H9 (cell line): ENCODE measurements at regions not wholly inside any gene's neighbourhood (a gene's known extent, or its start where the extent isn't known, plus 50 kb on each side); places are given as distances from the start of the nearest gene placed in this dataset.
A peak's percentile ranks its signal among the peaks of the same experiment; 100 is the strongest.

Experiments used
- DNase-seq: peaks from one replicate; pipeline ENCODE4 v3.0.0-alpha.2; 2017
- H2AFZ ChIP-seq: one replicate; pipeline ENCODE4 v1.6.1; 2013; ENCODE audit warnings: mild to moderate bottlenecking, low read length, control low read depth, moderate library complexity
- H2AK5ac ChIP-seq: 2 replicates; pipeline ENCODE4 v1.6.1; 2013; ENCODE audit warnings: low read length, control low read depth, mixed read lengths; ENCODE audit not compliant: insufficient read length
- H2BK120ac ChIP-seq: one replicate; pipeline ENCODE4 v1.6.1; 2013; ENCODE audit warnings: low read depth, mild to moderate bottlenecking, low read length, control low read depth, inconsistent platforms; ENCODE audit not compliant: poor library complexity, severe bottlenecking
- H2BK12ac ChIP-seq: 2 replicates; pipeline ENCODE4 v1.6.1; 2013; ENCODE audit warnings: low read length, control low read depth, mixed read lengths, low read depth; ENCODE audit not compliant: insufficient read length
- H2BK15ac ChIP-seq: 2 replicates; pipeline ENCODE4 v1.6.1; 2013; ENCODE audit warnings: low read depth, low read length, control low read depth
- H2BK20ac ChIP-seq: one replicate; pipeline ENCODE4 v1.6.1; 2013; ENCODE audit warnings: low read depth, mild to moderate bottlenecking, low read length, control low read depth, inconsistent platforms; ENCODE audit not compliant: poor library complexity, severe bottlenecking
- H2BK5ac ChIP-seq: 2 replicates; pipeline ENCODE4 v1.6.1; 2013; ENCODE audit warnings: low read length, control low read depth, mixed read lengths; ENCODE audit not compliant: insufficient read length
- H3K14ac ChIP-seq: 2 replicates; pipeline ENCODE4 v1.6.1; 2013; ENCODE audit warnings: low read length, control low read depth; ENCODE audit not compliant: insufficient read depth
- H3K18ac ChIP-seq: 2 replicates; pipeline ENCODE4 v1.6.1; 2013; ENCODE audit warnings: low read depth, mild to moderate bottlenecking, mixed read lengths, low read length, control low read depth; ENCODE audit not compliant: insufficient read length
- H3K23ac ChIP-seq: 2 replicates; pipeline ENCODE4 v1.6.1; 2013; ENCODE audit warnings: low read length, control low read depth, mixed read lengths, low read depth; ENCODE audit not compliant: insufficient read length
- H3K23me2 ChIP-seq: 2 replicates; pipeline ENCODE4 v1.6.1; 2013; ENCODE audit warnings: low read depth, mild to moderate bottlenecking, mixed read lengths, low read length, control low read depth; ENCODE audit not compliant: insufficient read length, poor library complexity, severe bottlenecking
- H3K27ac ChIP-seq: 2 replicates; pipeline ENCODE4 v1.5.1; 2013; ENCODE audit warnings: low read length, control low read depth, mixed read lengths, low read depth; ENCODE audit not compliant: insufficient read length
- H3K27me3 ChIP-seq: 2 replicates; pipeline ENCODE4 v1.6.1; 2013; ENCODE audit warnings: low read length, control low read depth, inconsistent platforms; ENCODE audit not compliant: insufficient read depth
- H3K4ac ChIP-seq: 2 replicates; pipeline ENCODE4 v1.6.1; 2013; ENCODE audit warnings: low read depth, mild to moderate bottlenecking, control low read depth, inconsistent platforms, low read length, moderate library complexity
- H3K4me1 ChIP-seq: 2 replicates; pipeline ENCODE4 v1.6.1; 2013; ENCODE audit warnings: low read length, control low read depth, inconsistent platforms; ENCODE audit not compliant: insufficient read depth
- H3K4me2 ChIP-seq: 2 replicates; pipeline ENCODE4 v1.6.1; 2013; ENCODE audit warnings: low read length, control low read depth, mixed read lengths; ENCODE audit not compliant: insufficient read length, insufficient read depth
- H3K56ac ChIP-seq: 2 replicates; pipeline ENCODE4 v1.6.1; 2013; ENCODE audit warnings: low read depth, mild to moderate bottlenecking, mixed read lengths, low read length, control low read depth; ENCODE audit not compliant: insufficient read length
- H3K79me1 ChIP-seq: 2 replicates; pipeline ENCODE4 v1.6.1; 2013; ENCODE audit warnings: low read depth, mild to moderate bottlenecking, moderate library complexity, low read length, control low read depth, inconsistent platforms; ENCODE audit not compliant: insufficient read depth, poor library complexity, severe bottlenecking
- H3K79me2 ChIP-seq: 2 replicates; pipeline ENCODE4 v1.6.1; 2013; ENCODE audit warnings: low read length, control low read depth, inconsistent platforms; ENCODE audit not compliant: insufficient read depth
- H3K9ac ChIP-seq: 2 replicates; pipeline ENCODE4 v1.6.1; 2013; ENCODE audit warnings: low read length, control low read depth, mixed read lengths; ENCODE audit not compliant: insufficient read length; ENCODE audit errors: extremely low read depth
- H3K9me3 ChIP-seq: one replicate; pipeline ENCODE4 v1.6.1; 2013; ENCODE audit warnings: low read depth, low read length, inconsistent platforms; ENCODE audit not compliant: control insufficient read depth
- H3T11ph ChIP-seq: one replicate; pipeline ENCODE4 v1.6.1; 2013; ENCODE audit warnings: mild to moderate bottlenecking, low read length, control low read depth, inconsistent platforms
- H4K20me1 ChIP-seq: one replicate; pipeline ENCODE4 v1.6.1; 2013; ENCODE audit not compliant: control insufficient read depth, insufficient read length, insufficient read depth
- H4K5ac ChIP-seq: 2 replicates; pipeline ENCODE4 v1.6.1; 2013; ENCODE audit warnings: low read depth, mild to moderate bottlenecking, mixed read lengths, low read length, control low read depth; ENCODE audit not compliant: insufficient read length
- H4K8ac ChIP-seq: replicated peaks from 2 replicates; pipeline ENCODE4 v1.6.1; 2013; ENCODE audit warnings: low read length, control low read depth, mixed read lengths, low read depth; ENCODE audit not compliant: insufficient read length
- H4K91ac ChIP-seq: 2 replicates; pipeline ENCODE4 v1.6.1; 2013; ENCODE audit warnings: low read depth, mild to moderate bottlenecking, moderate library complexity, mixed read lengths, low read length, control low read depth; ENCODE audit not compliant: insufficient read length
- H3K27ac Mint-ChIP-seq, 3 experiments: 2 replicates in 2 of 3; 3 replicates in 1 of 3; pipeline ENCODE4 v1.8.0; 2020 to 2021; ENCODE audit warnings: mixed read lengths in 3 of 3, mild to moderate bottlenecking in 1 of 3, moderate library complexity in 1 of 3
- H3K27me3 Mint-ChIP-seq: 2 replicates; pipeline ENCODE4 v1.8.0; 2021; ENCODE audit warnings: low read depth, mild to moderate bottlenecking, moderate library complexity, mixed read lengths
- H3K36me3 Mint-ChIP-seq, 3 experiments: 2 replicates in 2 of 3; 3 replicates in 1 of 3; pipeline ENCODE4 v1.8.0; 2020 to 2021; ENCODE audit warnings: low read depth in 3 of 3, mixed read lengths in 3 of 3; ENCODE audit not compliant: insufficient read depth in 1 of 3
- H3K4me1 Mint-ChIP-seq, 2 experiments: 2 replicates each; pipeline ENCODE4 v1.8.0; 2020; ENCODE audit warnings: mixed read lengths in 2 of 2
- H3K4me3 Mint-ChIP-seq, 2 experiments: 2 replicates in 1 of 2; 3 replicates in 1 of 2; pipeline ENCODE4 v1.8.0; 2020 to 2021; ENCODE audit warnings: mild to moderate bottlenecking in 2 of 2, mixed read lengths in 2 of 2, moderate library complexity in 1 of 2
- H3K9me3 Mint-ChIP-seq, 2 experiments: 2 replicates in 1 of 2; 3 replicates in 1 of 2; pipeline ENCODE4 v1.8.0; 2020; ENCODE audit warnings: mild to moderate bottlenecking in 2 of 2, mixed read lengths in 2 of 2, moderate library complexity in 1 of 2
- CTCF ChIP-seq: fragments of 200-600 bp; sonication (generic); conservative IDR thresholded peaks from 3 replicates; pipeline ENCODE4 v1.8.0; 2021; ENCODE audit warnings: antibody characterized with exemption, mild to moderate bottlenecking
- WGBS: extraction: QIAGEN DNeasy Blood & Tissue Kit; methylation state at CpG from one replicate; pipeline ENCODE4 v1.1.7; 2013; ENCODE audit warnings: missing lambda C conversion rate, low lambda C conversion rate, mixed read lengths; ENCODE audit not compliant: insufficient read length; ENCODE audit errors: extremely low coverage; 5-methylcytosine and 5-hydroxymethylcytosine counted together

GRCh38 chr17:43338886-43339516 lies 59.8 kb upstream of the ARL4D start:
- Histone ChIP-seq H3K18ac (no peak overlapping the region), H3K79me2 (no peaks in the 10 kb centered on the region), H2BK15ac (no peak overlapping the region), H3K23ac (no peak overlapping the region), H3K14ac (no peak overlapping the region), H2AFZ (no peak overlapping the region), H2BK120ac (no peak overlapping the region), H3K79me1 (no peaks in the 10 kb centered on the region), H2BK20ac (no peak overlapping the region), H2BK12ac (no peak overlapping the region), H4K8ac (no peak overlapping the region), H3K27me3 (no peaks in the 10 kb centered on the region), H3K23me2 (no peaks in the 10 kb centered on the region), H3K27ac (no peak overlapping the region), H3K4ac (no peak overlapping the region), H4K5ac (no peak overlapping the region), H4K91ac (no peak overlapping the region), H3T11ph (no peak overlapping the region), H3K9me3 (no peaks in the 10 kb centered on the region), H3K4me1 (peaks cover 6% of the 10 kb centered on the region; the same call in 1 of the 2 replicates), H3K56ac (no peak overlapping the region), H3K9ac (no peak overlapping the region), H3K4me2 (no peak overlapping the region), H2BK5ac (no peak overlapping the region), H2AK5ac (no peak overlapping the region), H4K20me1 (no peaks in the 10 kb centered on the region)
- H3K4me3 Mint-ChIP-seq, result no peak overlapping the region
- peaks cover 37 to 43% of the 10 kb centered on the region in 2 experiments for H3K4me1 Mint-ChIP-seq
- peak; percentile 80 for TF ChIP-seq CTCF
- H3K27me3 Mint-ChIP-seq, result no peaks in the 10 kb centered on the region
- no peaks in the 10 kb centered on the region for H3K9me3 Mint-ChIP-seq
- H3K27ac Mint-ChIP-seq, result no peak overlapping the region
- no CpG with 5 or more reads among the region's 11 CpGs for WGBS
- H3K36me3 Mint-ChIP-seq, result no peaks in the 10 kb centered on the region
- peak; percentile 78 for DNase-seq
